SK-N-SH treated with all-trans-retinoic acid at 6 μM for 48 hours (cell line): ENCODE measurements at regions not wholly inside any gene's neighbourhood (a gene's known extent, or its start where the extent isn't known, plus 50 kb on each side); places are given as distances from the start of the nearest gene placed in this dataset.

Experiments used
- ATAC-seq: fragments of 200-7000 bp; cut with Tn5 transposase; 3 replicates; pipeline ENCODE4 v1.9.1; 2020; ENCODE audit warnings: mild to moderate bottlenecking, moderate library complexity
- ARNTL ChIP-seq: fragments of 450-650 bp; formaldehyde crosslinking; IDR thresholded peaks from 2 replicates; pipeline ENCODE4 v1.5.0; 2020; ENCODE audit warnings: low read depth, mild to moderate bottlenecking, moderate library complexity, borderline replicate concordance
- BACH2 ChIP-seq: fragments of 250-450 bp; sonication (Bioruptor Pico); IDR thresholded peaks from 2 replicates; pipeline ENCODE4 v1.9.0; 2021; ENCODE audit warnings: mild to moderate bottlenecking, borderline replicate concordance
- CREB5 ChIP-seq: fragments of 250-450 bp; sonication (Bioruptor Pico); IDR thresholded peaks from 2 replicates; pipeline ENCODE4 v1.5.1; 2020; ENCODE audit warnings: low read depth, mild to moderate bottlenecking, moderate library complexity
- CSDC2 ChIP-seq: fragments of 250-450 bp; sonication (Bioruptor Pico); IDR thresholded peaks from 2 replicates; pipeline ENCODE4 v1.5.0; 2020; ENCODE audit warnings: mild to moderate bottlenecking, moderate library complexity
- GLIS3 ChIP-seq: fragments of 250-450 bp; sonication (Bioruptor Pico); IDR thresholded peaks from 2 replicates; pipeline ENCODE4 v1.5.0; 2020; ENCODE audit warnings: mild to moderate bottlenecking, moderate library complexity
- ISL1 ChIP-seq: fragments of 250-450 bp; sonication (Bioruptor Pico); IDR thresholded peaks from 2 replicates; pipeline ENCODE4 v2.1.2; 2022; ENCODE audit warnings: mild to moderate bottlenecking, moderate library complexity
- OSR1 ChIP-seq: fragments of 250-450 bp; sonication (Bioruptor Pico); IDR thresholded peaks from 2 replicates; pipeline ENCODE4 v1.8.0; 2022; ENCODE audit warnings: moderate library complexity, mild to moderate bottlenecking, inconsistent platforms
- POU6F1 ChIP-seq: fragments of 250-450 bp; sonication (Bioruptor Pico); IDR thresholded peaks from 2 replicates; pipeline ENCODE4 v1.8.0; 2021; ENCODE audit warnings: low read depth, mild to moderate bottlenecking, moderate library complexity, borderline replicate concordance
- PPARA ChIP-seq: fragments of 250-450 bp; sonication (Bioruptor Pico); IDR thresholded peaks from 2 replicates; pipeline ENCODE4 v1.5.0; 2020; ENCODE audit warnings: mild to moderate bottlenecking, borderline replicate concordance
- RARB ChIP-seq: fragments of 250-450 bp; sonication (Bioruptor Pico); IDR thresholded peaks from 2 replicates; pipeline ENCODE4 v1.8.0; 2021; ENCODE audit warnings: mild to moderate bottlenecking, moderate library complexity
- SNAI2 ChIP-seq: fragments of 250-450 bp; sonication (Bioruptor Pico); IDR thresholded peaks from 2 replicates; pipeline ENCODE4 v1.5.0; 2020; ENCODE audit warnings: mild to moderate bottlenecking, moderate library complexity
- TCF4 ChIP-seq: fragments of 250-450 bp; sonication (Bioruptor Pico); IDR thresholded peaks from 2 replicates; pipeline ENCODE4 v1.8.0; 2021; ENCODE audit warnings: mild to moderate bottlenecking, moderate library complexity, borderline replicate concordance
- TOX ChIP-seq: fragments of 250-450 bp; sonication (Bioruptor Pico); IDR thresholded peaks from 2 replicates; pipeline ENCODE4 v1.8.0; 2021; ENCODE audit warnings: mild to moderate bottlenecking, moderate library complexity, borderline replicate concordance
- ZC3H10 ChIP-seq: fragments of 250-450 bp; sonication (Bioruptor Pico); IDR thresholded peaks from 2 replicates; pipeline ENCODE4 v1.5.1; 2021; ENCODE audit warnings: mild to moderate bottlenecking, moderate library complexity
- ZFP3 ChIP-seq: fragments of 250-450 bp; sonication (Bioruptor Pico); IDR thresholded peaks from 2 replicates; pipeline ENCODE4 v1.5.0; 2020; ENCODE audit warnings: mild to moderate bottlenecking, moderate library complexity
- ZFP30 ChIP-seq: fragments of 450-650 bp; formaldehyde crosslinking; IDR thresholded peaks from 2 replicates; pipeline ENCODE4 v1.5.0; 2022; ENCODE audit warnings: mild to moderate bottlenecking, moderate library complexity
- ZNF565 ChIP-seq: fragments of 450-650 bp; formaldehyde crosslinking; conservative IDR thresholded peaks from 2 replicates; pipeline ENCODE4 v1.5.0; 2020; ENCODE audit warnings: low read depth, mild to moderate bottlenecking, moderate library complexity
- ZNF70 ChIP-seq: fragments of 450-650 bp; formaldehyde crosslinking; IDR thresholded peaks from 2 replicates; pipeline ENCODE4 v1.5.0; 2020; ENCODE audit warnings: mild to moderate bottlenecking, moderate library complexity
- ZNF8 ChIP-seq: fragments of 450-650 bp; formaldehyde crosslinking; IDR thresholded peaks from 2 replicates; pipeline ENCODE4 v1.5.0; 2020; ENCODE audit warnings: mild to moderate bottlenecking, moderate library complexity
- TF ChIP-seq, protein P1 (sequence below): fragments of 250-450 bp; sonication (Bioruptor Pico); IDR thresholded peaks from 2 replicates; pipeline ENCODE4 v1.5.0; 2020; ENCODE audit warnings: mild to moderate bottlenecking, moderate library complexity
- TF ChIP-seq, protein P2 (sequence below): fragments of 250-450 bp; sonication (Bioruptor Pico); IDR thresholded peaks from 2 replicates; pipeline ENCODE4 v1.8.0; 2020; ENCODE audit warnings: mild to moderate bottlenecking, moderate library complexity, borderline replicate concordance
- TF ChIP-seq, protein P3 (sequence below): fragments of 250-450 bp; sonication (Bioruptor Pico); IDR thresholded peaks from 2 replicates; pipeline ENCODE4 v1.5.1; 2021; ENCODE audit warnings: mild to moderate bottlenecking, moderate library complexity

DNA sequence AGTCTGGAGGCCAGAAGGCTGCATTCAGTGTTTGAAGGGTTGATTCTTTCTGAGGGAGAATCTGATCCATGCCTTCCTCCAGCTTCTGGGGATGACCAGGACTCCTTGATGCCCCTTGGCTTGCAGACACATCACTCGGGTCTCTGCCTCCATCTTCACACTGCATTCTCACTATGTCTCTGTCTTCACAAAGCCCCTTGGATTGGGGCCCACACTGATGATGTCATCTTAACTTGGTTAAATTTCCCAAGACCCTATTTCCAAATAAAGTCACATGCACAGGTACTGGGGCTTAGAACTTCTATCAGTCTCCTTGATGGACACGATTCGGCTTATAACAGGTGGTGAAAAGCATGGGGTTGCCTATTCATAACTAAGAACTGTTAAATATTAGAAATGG is 112.1 kb upstream of the MYOCD start:
- ATAC-seq = no peak

DNA sequence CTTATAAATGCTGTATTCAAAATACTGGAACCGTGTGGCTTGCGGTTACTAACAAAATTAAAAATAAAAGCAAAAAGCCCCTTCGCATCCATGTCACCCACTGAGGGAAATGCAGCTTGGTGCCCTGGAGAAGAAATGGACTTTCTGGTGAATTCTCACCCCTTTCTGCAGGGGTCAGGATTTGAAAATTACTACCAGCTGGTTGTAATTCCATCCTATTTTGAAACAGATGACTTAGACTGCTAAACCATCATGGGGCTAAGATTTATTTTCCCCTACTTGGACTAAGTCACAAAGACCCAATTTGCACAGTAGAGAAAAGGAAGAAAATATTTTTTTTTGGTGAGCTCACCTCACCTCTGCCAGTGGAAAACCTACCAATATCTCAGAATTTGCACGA is 111.4 kb upstream of the MYOCD start:
- ATAC-seq = no peak
- no peak for TF ChIP-seq ZFP3 (CRISPR knock-in tag)
- no peak for TF ChIP-seq SNAI2 (CRISPR knock-in tag)
- TF ChIP-seq RARB = no peak
- TF ChIP-seq BACH2 (CRISPR knock-in tag) = no peak
- TF ChIP-seq CSDC2 (CRISPR knock-in tag) = no peak
- no peak for TF ChIP-seq ZNF565 (CRISPR knock-in tag)
- TF ChIP-seq PPARA = no peak
- no peak for TF ChIP-seq TCF4 (CRISPR knock-in tag)
- no peak for TF ChIP-seq OSR1 (CRISPR knock-in tag)
- TF ChIP-seq, protein P1, sequence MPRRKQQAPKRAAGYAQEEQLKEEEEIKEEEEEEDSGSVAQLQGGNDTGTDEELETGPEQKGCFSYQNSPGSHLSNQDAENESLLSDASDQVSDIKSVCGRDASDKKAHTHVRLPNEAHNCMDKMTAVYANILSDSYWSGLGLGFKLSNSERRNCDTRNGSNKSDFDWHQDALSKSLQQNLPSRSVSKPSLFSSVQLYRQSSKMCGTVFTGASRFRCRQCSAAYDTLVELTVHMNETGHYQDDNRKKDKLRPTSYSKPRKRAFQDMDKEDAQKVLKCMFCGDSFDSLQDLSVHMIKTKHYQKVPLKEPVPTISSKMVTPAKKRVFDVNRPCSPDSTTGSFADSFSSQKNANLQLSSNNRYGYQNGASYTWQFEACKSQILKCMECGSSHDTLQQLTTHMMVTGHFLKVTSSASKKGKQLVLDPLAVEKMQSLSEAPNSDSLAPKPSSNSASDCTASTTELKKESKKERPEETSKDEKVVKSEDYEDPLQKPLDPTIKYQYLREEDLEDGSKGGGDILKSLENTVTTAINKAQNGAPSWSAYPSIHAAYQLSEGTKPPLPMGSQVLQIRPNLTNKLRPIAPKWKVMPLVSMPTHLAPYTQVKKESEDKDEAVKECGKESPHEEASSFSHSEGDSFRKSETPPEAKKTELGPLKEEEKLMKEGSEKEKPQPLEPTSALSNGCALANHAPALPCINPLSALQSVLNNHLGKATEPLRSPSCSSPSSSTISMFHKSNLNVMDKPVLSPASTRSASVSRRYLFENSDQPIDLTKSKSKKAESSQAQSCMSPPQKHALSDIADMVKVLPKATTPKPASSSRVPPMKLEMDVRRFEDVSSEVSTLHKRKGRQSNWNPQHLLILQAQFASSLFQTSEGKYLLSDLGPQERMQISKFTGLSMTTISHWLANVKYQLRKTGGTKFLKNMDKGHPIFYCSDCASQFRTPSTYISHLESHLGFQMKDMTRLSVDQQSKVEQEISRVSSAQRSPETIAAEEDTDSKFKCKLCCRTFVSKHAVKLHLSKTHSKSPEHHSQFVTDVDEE = no peak
- TF ChIP-seq TOX (CRISPR knock-in tag) = no peak
- no peak for TF ChIP-seq CREB5 (CRISPR knock-in tag)
- TF ChIP-seq ZC3H10 = no peak

More for the DNA sequence above, 112.1 kb upstream of the MYOCD start:
- no peak for TF ChIP-seq ZFP30 (CRISPR knock-in tag)
- TF ChIP-seq ZNF8 (CRISPR knock-in tag) = no peak
- TF ChIP-seq PPARA = no peak
- no peak for TF ChIP-seq RARB
- no peak for TF ChIP-seq OSR1 (CRISPR knock-in tag)
- TF ChIP-seq ISL1 (CRISPR knock-in tag) = no peak
- TF ChIP-seq, protein P2, sequence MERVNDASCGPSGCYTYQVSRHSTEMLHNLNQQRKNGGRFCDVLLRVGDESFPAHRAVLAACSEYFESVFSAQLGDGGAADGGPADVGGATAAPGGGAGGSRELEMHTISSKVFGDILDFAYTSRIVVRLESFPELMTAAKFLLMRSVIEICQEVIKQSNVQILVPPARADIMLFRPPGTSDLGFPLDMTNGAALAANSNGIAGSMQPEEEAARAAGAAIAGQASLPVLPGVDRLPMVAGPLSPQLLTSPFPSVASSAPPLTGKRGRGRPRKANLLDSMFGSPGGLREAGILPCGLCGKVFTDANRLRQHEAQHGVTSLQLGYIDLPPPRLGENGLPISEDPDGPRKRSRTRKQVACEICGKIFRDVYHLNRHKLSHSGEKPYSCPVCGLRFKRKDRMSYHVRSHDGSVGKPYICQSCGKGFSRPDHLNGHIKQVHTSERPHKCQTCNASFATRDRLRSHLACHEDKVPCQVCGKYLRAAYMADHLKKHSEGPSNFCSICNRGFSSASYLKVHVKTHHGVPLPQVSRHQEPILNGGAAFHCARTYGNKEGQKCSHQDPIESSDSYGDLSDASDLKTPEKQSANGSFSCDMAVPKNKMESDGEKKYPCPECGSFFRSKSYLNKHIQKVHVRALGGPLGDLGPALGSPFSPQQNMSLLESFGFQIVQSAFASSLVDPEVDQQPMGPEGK = no peak
- TF ChIP-seq, protein P1 = no peak
- no peak for TF ChIP-seq CSDC2 (CRISPR knock-in tag)
- no peak for TF ChIP-seq TCF4 (CRISPR knock-in tag)
- TF ChIP-seq SNAI2 (CRISPR knock-in tag) = no peak
- TF ChIP-seq TOX (CRISPR knock-in tag) = no peak
- no peak for TF ChIP-seq ARNTL (CRISPR knock-in tag)
- TF ChIP-seq GLIS3 (CRISPR knock-in tag) = no peak
- no peak for TF ChIP-seq CREB5 (CRISPR knock-in tag)
- no peak for TF ChIP-seq ZNF565 (CRISPR knock-in tag)
- TF ChIP-seq POU6F1 (CRISPR knock-in tag) = no peak
- TF ChIP-seq ZNF70 = no peak
- TF ChIP-seq, protein P3, sequence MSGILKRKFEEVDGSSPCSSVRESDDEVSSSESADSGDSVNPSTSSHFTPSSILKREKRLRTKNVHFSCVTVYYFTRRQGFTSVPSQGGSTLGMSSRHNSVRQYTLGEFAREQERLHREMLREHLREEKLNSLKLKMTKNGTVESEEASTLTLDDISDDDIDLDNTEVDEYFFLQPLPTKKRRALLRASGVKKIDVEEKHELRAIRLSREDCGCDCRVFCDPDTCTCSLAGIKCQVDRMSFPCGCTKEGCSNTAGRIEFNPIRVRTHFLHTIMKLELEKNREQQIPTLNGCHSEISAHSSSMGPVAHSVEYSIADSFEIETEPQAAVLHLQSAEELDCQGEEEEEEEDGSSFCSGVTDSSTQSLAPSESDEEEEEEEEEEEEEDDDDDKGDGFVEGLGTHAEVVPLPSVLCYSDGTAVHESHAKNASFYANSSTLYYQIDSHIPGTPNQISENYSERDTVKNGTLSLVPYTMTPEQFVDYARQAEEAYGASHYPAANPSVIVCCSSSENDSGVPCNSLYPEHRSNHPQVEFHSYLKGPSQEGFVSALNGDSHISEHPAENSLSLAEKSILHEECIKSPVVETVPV = no peak
